HG03558 (cell line): ENCODE measurements at regions not wholly inside any gene's neighbourhood (a gene's known extent, or its start where the extent isn't known, plus 50 kb on each side); places are given as distances from the start of the nearest gene placed in this dataset.

Experiments used
- ATAC-seq: cut with Tn5 transposase; IDR thresholded peaks from one replicate; pipeline ENCODE4 v1.9.1; 2021; ENCODE audit warnings: moderate number of reproducible peaks; ENCODE audit not compliant: unreplicated experiment; ENCODE audit errors: extremely low read depth

DNA sequence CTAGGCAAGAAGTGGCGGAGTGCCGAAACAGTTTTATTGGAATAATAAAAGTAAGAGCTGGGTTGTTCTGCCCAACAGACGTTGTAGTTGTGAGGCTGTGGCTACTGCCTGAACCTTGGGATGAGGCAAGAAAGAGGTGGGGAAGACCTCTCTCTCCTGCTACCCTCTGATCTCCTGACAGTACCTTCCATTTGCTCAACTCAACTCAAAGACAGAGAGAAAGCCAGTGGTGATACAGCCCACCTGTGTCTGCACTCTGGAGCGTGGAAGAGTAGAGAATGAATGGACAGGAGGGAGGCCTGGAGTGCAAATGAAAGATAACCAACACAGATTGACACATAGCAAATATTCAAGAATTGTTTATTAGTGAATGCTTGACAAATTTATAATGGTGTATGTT is 590.3 kb downstream of the NYAP2 start:
- no peak for ATAC-seq

DNA sequence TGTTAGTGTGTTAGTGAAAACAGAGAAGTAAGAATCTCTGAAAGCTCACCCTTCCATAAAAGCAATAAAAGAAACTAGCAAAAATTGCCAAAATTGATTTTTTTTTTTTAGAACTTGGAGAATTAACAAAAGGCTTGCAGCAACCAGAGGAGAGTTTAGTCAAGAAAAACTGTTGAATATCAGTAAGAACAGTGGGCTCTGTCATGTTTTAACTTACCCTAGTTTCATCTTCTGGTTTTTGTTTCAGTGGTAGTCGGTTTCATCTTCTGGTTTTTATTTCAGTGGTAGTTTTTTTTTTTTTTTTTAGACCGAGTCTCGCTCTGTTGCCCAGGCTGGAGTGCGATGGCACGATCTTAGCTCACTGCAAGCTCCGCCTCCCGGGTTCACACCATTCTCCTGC is 580.9 kb downstream of the NYAP2 start:
- ATAC-seq = no peak

- no peak for ATAC-seq
These were observed 571.9 kb downstream of the NYAP2 start for GRCh38 chr2:225971433-225971832.

DNA sequence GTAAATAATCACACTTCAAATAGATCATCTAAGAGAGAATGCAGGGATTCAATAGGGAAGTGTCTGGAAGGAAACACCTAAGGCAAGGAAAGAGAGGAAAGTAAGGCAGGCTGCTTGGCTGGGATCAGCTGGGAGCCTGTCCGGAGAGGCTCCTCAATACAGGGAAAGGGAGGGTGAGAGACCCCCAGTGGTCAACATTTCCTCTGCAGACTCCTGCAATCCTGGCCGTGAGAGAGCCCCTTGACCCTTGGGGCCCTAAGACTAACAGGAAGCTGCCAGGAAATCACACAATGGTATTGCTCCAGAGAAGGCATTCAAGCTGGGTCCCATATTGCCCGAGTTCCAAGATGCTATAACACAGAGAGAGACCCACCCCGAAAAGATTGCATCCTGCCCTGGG is 549.4 kb downstream of the NYAP2 start:
- no peak for ATAC-seq

DNA sequence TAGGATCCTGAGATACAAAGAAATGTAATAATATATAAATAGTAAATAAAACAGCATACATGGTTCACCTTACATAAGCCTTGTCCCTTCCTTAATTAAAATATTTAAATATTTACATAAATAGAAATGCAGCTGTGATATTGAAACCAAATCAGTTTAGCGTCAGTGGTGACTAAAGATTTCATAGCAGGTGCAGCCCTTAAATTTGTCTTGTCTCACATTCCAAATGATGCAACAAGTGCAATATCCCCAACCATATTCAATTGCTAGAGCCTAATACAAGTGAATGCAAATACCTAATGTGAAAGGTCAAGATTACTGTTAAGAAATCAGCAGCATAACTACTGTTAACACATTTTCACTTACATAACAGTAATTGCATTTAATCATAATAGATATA is 539.5 kb downstream of the NYAP2 start:
- no peak for ATAC-seq

DNA sequence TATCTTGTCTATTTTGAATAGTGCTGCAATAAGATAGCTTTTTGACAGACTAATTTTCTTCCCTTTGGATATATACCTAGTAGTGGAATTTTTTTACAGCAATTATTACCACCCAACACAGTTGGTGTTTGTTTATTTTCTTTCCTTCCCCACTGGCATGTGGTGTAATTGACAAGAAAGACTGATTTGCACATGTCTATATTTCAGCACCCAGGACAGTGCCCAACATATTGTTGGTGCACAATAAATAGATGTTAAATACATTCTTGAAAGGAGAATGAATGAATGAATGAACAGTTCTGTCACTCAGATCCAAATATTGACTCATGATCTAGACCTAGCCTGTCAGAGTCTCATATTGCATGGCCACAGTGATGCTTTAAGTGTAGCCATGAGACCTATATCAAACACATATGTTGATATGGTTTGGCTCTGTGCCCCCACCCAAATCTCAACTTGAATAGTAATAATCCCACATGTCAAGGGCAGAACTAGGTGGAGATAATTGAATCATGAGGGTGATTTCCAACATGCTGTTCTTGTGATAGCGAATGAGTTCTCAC is 538.2 kb downstream of the NYAP2 start:
- ATAC-seq = no peak

- no peak for ATAC-seq
These were observed 533.4 kb downstream of the NYAP2 start for GRCh38 chr2:225932811-225933413.

DNA sequence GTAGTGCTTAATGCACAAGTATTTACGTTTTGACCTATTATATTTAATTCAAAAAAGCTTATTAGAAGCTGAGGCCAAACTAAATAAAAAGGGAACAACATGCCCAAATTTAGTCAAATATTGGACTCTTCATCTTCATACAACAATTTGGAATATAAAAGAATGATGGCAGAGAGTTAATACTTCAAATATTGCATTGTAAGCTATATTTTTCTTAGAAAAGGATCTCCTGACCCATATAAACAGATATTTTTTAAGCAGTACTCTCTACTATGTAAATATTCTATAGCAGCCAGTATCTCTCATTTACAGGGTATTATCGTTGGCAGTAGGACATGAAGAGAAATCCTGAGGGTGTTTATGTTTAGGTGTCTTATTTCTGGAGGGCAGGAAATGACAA is 531.2 kb downstream of the NYAP2 start:
- no peak for ATAC-seq

DNA sequence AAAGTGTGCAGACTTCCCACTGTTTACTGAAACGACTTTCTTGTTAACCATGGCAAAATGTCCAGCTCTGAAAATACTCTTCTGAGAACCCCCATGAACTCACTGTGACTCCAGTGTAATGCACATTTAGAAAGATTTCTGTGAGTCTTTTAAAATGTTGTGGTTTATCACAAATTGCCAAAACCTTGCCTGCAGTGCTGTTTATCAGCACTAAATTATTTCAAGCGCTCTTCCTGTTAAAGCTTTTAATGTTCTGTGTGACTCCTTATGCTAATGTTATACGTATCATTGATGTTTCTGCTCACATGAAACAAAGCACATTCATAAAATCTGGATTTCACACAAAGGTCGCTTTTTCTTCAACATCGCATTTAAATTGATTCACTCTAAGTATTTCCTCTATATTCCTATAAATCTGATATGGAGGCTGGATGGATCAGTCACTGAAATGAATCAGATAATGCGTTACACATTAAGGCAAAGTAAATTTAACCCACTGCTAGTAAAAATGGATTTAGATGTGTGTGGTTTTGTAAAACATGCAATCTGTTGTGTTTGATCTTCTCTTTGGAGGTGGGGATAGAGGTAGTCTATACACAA is 521.2 kb downstream of the NYAP2 start:
- ATAC-seq = no peak

DNA sequence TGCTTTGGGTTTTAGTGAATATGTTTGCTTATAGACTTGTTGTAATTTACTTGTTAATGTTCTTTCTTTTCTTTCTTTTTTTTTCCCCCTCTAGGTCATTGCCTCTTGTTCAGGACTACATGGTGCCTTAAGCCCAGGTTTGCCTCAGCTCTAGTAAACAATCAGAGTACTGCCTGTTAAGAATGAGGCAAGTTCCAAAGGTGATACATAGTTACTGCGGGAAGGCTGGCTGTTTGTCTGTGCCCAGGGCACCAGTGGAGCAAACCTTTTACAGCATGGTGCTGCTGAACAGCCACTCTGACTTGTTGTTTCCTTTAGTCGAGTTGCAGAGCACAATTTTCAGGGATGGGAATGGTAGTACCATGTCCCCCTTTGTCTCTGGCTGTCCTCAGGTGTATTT is 517.2 kb downstream of the NYAP2 start:
- no peak for ATAC-seq

- no peak for ATAC-seq
These were observed 511.5 kb downstream of the NYAP2 start for GRCh38 chr2:225911019-225911418.

DNA sequence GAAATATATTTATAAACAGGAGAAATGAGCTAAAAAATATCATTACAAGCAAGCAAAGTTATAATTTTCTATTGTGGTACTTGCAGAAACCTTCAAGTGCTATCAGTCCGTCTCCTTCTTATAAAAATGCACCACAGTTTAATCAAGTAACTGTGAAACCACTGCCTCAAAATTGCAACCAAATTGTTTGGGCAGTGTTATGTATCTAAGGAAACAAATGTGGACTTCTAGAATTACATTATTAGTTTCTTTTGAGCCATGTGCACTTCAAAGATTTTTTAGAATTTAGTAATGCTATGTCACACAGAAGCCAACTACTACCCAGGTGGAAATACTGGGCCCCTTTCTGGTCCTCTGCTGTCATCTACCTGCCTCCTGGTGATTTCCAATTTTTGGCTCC is 495.6 kb downstream of the NYAP2 start:
- ATAC-seq = no peak

- ATAC-seq = no peak
These were observed 494.9 kb downstream of the NYAP2 start for GRCh38 chr2:225894236-225894980.

- no peak for ATAC-seq
These were observed 493.6 kb downstream of the NYAP2 start for GRCh38 chr2:225893151-225893550.

GRCh38 chr2:225891771-225892170 is 492.3 kb downstream of the NYAP2 start:
- no peak for ATAC-seq

DNA sequence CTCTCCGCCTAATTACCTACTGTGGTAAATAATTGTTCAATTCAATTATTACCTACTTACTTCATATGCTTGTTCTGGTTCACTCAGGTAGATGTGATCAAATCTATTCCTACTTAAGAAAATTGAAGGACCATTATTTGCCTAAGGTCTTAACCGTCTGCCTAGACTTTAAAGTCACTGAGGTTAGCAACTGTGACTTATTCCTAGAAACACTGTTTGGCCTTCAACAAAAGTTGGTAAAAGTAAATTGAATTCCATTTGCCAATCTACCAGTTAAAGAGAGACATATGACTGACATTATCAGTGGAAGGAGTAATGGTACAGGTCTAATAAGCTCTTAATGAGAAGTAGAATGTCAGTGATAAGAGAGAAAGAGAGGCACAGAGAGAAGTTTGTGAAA is 491.5 kb downstream of the NYAP2 start:
- no peak for ATAC-seq

GRCh38 chr2:225889452-225889851 is 489.9 kb downstream of the NYAP2 start:
- ATAC-seq = no peak

DNA sequence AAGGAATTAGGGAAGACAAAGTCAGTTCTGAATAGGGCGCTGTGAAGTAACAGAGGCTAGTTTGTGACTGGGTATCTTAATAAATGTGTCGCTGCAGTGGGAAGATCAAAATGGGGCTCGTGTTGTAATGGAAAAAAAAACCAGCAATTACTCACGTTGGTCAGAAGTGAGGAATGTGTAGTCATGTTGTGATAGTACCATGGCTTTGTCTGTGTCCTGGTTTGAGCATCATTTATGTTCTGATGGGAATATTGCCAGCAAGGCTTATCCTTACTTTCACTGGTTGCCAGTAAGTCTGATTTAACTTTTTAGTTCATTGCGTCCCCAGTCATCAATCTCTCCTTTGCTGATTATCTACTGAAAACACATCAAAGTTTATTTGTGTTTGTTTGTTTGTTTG is 467.6 kb downstream of the NYAP2 start:
- no peak for ATAC-seq

DNA sequence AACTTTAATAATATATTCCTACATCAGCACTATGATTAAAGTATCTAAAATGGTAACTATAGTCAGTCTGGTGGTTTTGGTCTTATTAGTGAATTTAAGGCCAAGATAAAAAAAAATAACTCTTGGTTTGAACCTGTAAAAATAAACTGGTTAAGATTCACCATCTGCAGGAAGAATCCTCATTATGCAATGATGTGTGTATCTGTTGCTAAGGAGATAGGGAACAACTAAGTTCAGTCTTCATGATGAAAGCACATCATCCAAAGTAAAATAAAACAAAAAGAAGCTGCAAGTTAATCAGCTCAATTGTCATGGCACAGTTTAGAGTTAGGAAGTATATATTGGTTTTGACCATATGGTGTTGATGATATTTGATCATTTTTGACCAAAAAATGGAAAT is 466.0 kb downstream of the NYAP2 start:
- no peak for ATAC-seq

DNA sequence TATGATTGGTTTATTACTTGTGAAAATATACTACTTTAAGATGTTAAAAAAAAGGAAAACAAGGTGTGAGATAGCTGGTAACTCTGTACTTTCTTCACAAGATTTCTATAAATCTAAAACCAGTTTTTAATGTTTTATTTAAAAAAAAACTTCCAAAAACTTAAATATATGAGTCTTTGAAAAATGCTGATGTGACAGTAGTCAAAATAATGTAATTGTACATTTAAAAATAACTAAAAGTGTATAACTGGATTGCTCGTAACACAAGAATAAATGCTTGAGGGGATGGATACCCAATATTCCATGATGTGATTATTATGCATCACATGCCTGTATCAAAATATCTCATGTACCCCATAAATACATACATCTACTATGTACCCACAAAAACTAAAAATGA is 464.9 kb downstream of the NYAP2 start:
- no peak for ATAC-seq

DNA sequence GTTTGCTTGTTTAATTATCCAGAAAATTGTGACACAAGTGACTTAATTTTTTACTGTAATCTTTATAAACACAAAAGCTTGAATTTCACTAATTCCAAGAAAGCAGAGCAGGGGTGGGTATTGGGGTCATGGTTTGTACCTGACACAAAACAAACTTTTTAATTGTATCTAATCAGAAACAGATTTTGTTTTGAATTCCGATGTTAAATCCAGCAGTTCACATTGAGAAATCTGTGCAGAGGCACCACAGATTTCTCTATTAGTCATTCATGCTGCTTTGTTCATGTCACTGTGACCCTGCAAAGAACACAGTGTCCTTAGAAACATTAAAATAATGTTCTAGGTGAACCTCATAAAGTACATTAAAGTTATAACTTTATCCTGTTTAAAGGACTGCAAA is 443.4 kb downstream of the NYAP2 start:
- no peak for ATAC-seq

- no peak for ATAC-seq
These were observed 441.8 kb downstream of the NYAP2 start for GRCh38 chr2:225841314-225841713.
